Suprapubic skin (tissue), 3 donors: ENCODE measurements at regions not wholly inside any gene's neighbourhood (a gene's known extent, or its start where the extent isn't known, plus 50 kb on each side); places are given as distances from the start of the nearest gene placed in this dataset.

Experiments
- CTCF ChIP-seq, 2 donors: fragments of 200-600 bp in 1 of 2; fragments of 450-650 bp in 1 of 2; sonication (generic) in 1 of 2; IDR thresholded peaks; one replicate each; pipeline ENCODE4 v1.5.1; 2016 to 2019; ENCODE audit warnings: antibody characterized with exemption in 2 of 2, mild to moderate bottlenecking in 1 of 2, moderate library complexity in 1 of 2
- POLR2A ChIP-seq, 2 donors: fragments of 450-650 bp; IDR thresholded peaks; one replicate each; pipeline ENCODE4 v1.6.1; 2017; ENCODE audit warnings: antibody characterized with exemption in 2 of 2, mild to moderate bottlenecking in 2 of 2, moderate library complexity in 2 of 2

- TF ChIP-seq CTCF (IDR thresholded peaks at IDR 0.05) = no peak
- TF ChIP-seq POLR2A (IDR thresholded peaks at IDR 0.05) = no peak
These were observed 246.7 kb downstream of the HS3ST3B1 start for GRCh38 chr17:14547556-14547955.
